Left lung (tissue), 4 donors: ENCODE measurements at regions not wholly inside any gene's neighbourhood (a gene's known extent, or its start where the extent isn't known, plus 50 kb on each side); places are given as distances from the start of the nearest gene placed in this dataset.

Experiments
- ATAC-seq: fragments of 200-7000 bp; cut with Tn5 transposase; one replicate; pipeline ENCODE4 v1.9.1; 2020; ENCODE audit warnings: moderate library complexity
- DNase-seq, 4 donors: peaks; one replicate each; pipeline ENCODE4 v3.0.0-alpha.2; 2013 to 2020
- H3K27ac ChIP-seq, 2 donors: fragments of 200-600 bp; sonication (generic) in 1 of 2; one replicate each; pipeline versions ENCODE4 v1.5.0 to v1.8.0; 2020 to 2021
- H3K27me3 ChIP-seq, 2 donors: fragments of 200-600 bp; sonication (generic) in 1 of 2; one replicate each; pipeline versions ENCODE4 v1.5.0 to v1.8.0; 2020 to 2021
- H3K36me3 ChIP-seq, 2 donors: fragments of 200-600 bp; sonication (generic) in 1 of 2; one replicate each; pipeline versions ENCODE4 v1.5.0 to v1.8.0; 2020 to 2021
- H3K4me1 ChIP-seq, 2 donors: fragments of 200-600 bp; one replicate each; pipeline ENCODE4 v1.8.0; 2021
- H3K4me3 ChIP-seq, 2 donors: fragments of 200-600 bp; sonication (generic) in 1 of 2; one replicate each; pipeline versions ENCODE4 v1.5.0 to v1.8.0; 2020 to 2021; ENCODE audit warnings: mild to moderate bottlenecking in 1 of 2
- H3K9me3 ChIP-seq, 2 donors: fragments of 200-600 bp; sonication (generic) in 1 of 2; one replicate each; pipeline versions ENCODE4 v1.5.0 to v1.8.0; 2020 to 2021
- CTCF ChIP-seq, 2 donors: fragments of 200-600 bp; sonication (generic) in 1 of 2; IDR thresholded peaks; one replicate each; pipeline versions ENCODE4 v1.5.0 to v1.8.0; 2021; ENCODE audit warnings: antibody characterized with exemption in 2 of 2
- intact Hi-C, 2 donors: fragments of 100-400 bp; cut with DNase I; formaldehyde crosslinking; loops; one replicate each; pipeline versions ENCODE4 v1.11.2 to v1.14.2; 2022
- donor health status: DM: no; HTN: yes; CAD: no.
- donor health status: DM: no; HTN: no; CAD: no.

GRCh38 chr4:18559492-18559891 lies 537.9 kb upstream of the LCORL start:
- DNase-seq (peak in 1 of 4 donors; percentile 34), ATAC-seq (peak; percentile 67)
- H3K36me3 ChIP-seq = no peaks in the 10 kb centered on the region
- H3K4me1 ChIP-seq = no peaks in the 10 kb centered on the region
- no peak overlapping the region for H3K27ac ChIP-seq
- no peak for TF ChIP-seq CTCF (IDR thresholded peaks at IDR 0.05)
- no peak overlapping the region for H3K4me3 ChIP-seq
- intact Hi-C loops = no loop called here
- H3K9me3 ChIP-seq = peaks cover 0 to 4% of the 10 kb centered on the region in 2 donors
- H3K27me3 ChIP-seq = no peaks in the 10 kb centered on the region

- Histone ChIP-seq H3K4me1 (no peaks in the 10 kb centered on the region), H3K27me3 (no peaks in the 10 kb centered on the region), H3K27ac (no peak overlapping the region), H3K36me3 (no peaks in the 10 kb centered on the region), H3K4me3 (no peak overlapping the region), H3K9me3 (no peaks in the 10 kb centered on the region)
- intact Hi-C loops = no loop called here
- ATAC-seq (no peak), DNase-seq (no peak)
- TF ChIP-seq CTCF (IDR thresholded peaks at IDR 0.05) = no peak
Measured at GRCh38 chr4:18556402-18556801, 534.8 kb upstream of the LCORL start.

GRCh38 chr4:18540349-18540748 lies 518.8 kb upstream of the LCORL start:
- Histone ChIP-seq H3K4me3 (no peak overlapping the region), H3K27ac (no peak overlapping the region), H3K4me1 (no peaks in the 10 kb centered on the region), H3K9me3 (no peaks in the 10 kb centered on the region), H3K27me3 (no peaks in the 10 kb centered on the region), H3K36me3 (no peaks in the 10 kb centered on the region)
- no peak for TF ChIP-seq CTCF (IDR thresholded peaks at IDR 0.05)
- intact Hi-C loops = no loop called here
- DNase-seq (no peak), ATAC-seq (no peak)

GRCh38 chr4:18538121-18538520 lies 516.6 kb upstream of the LCORL start:
- DNase-seq = no peak
- no peak for ATAC-seq
- no peak for TF ChIP-seq CTCF (IDR thresholded peaks at IDR 0.05)
- Histone ChIP-seq H3K36me3 (no peaks in the 10 kb centered on the region), H3K27ac (no peak overlapping the region), H3K9me3 (no peaks in the 10 kb centered on the region), H3K27me3 (no peaks in the 10 kb centered on the region), H3K4me1 (no peaks in the 10 kb centered on the region), H3K4me3 (no peak overlapping the region)
- intact Hi-C loops = no loop called here

- no peak for ATAC-seq
- intact Hi-C loops = no loop called here
- no peak for TF ChIP-seq CTCF (IDR thresholded peaks at IDR 0.05)
Measured at GRCh38 chr4:18536428-18536827, 514.9 kb upstream of the LCORL start.

More at GRCh38 chr4:18536428-18536827, 514.9 kb upstream of the LCORL start:
- Histone ChIP-seq H3K36me3 (no peaks in the 10 kb centered on the region), H3K27ac (no peak overlapping the region), H3K4me1 (no peaks in the 10 kb centered on the region), H3K27me3 (no peaks in the 10 kb centered on the region), H3K9me3 (no peaks in the 10 kb centered on the region), H3K4me3 (no peak overlapping the region)
- no peak for DNase-seq
